HG02588 (cell line): ENCODE measurements at regions not wholly inside any gene's neighbourhood (a gene's known extent, or its start where the extent isn't known, plus 50 kb on each side); places are given as distances from the start of the nearest gene placed in this dataset.
A peak's percentile ranks its signal among the peaks of the same experiment; 100 is the strongest.
"Not testable (repeated sequence)": the region's sequence is repeated elsewhere in the genome, so short reads cannot be mapped to it uniquely, and the experiment has no call there.

Experiments
- ATAC-seq: cut with Tn5 transposase; IDR thresholded peaks from one replicate; pipeline ENCODE4 v1.9.1; 2021; ENCODE audit warnings: mild to moderate bottlenecking, moderate library complexity; ENCODE audit not compliant: unreplicated experiment

- ATAC-seq, result not testable (repeated sequence)
These were observed 415.5 kb downstream of the FOXD4L4 start for GRCh38 chr9:66152406-66152805.

GRCh38 chr9:66153021-66153725 lies 416.2 kb downstream of the FOXD4L4 start:
- peak; percentile 100 for ATAC-seq

- not testable (repeated sequence) for ATAC-seq
These were observed 417.2 kb downstream of the FOXD4L4 start for GRCh38 chr9:66153971-66154691.

- ATAC-seq, result not testable (repeated sequence)
These were observed 445.4 kb downstream of the FOXD4L4 start for GRCh38 chr9:66182316-66182715.

GRCh38 chr9:66183648-66184047 lies 446.7 kb downstream of the FOXD4L4 start:
- not testable (repeated sequence) for ATAC-seq

- ATAC-seq, result not testable (repeated sequence)
These were observed 460.3 kb downstream of the FOXD4L4 start for GRCh38 chr9:66197199-66197598.

- ATAC-seq, result not testable (repeated sequence)
These were observed 461.5 kb downstream of the FOXD4L4 start for GRCh38 chr9:66198421-66198820.

- peak; percentile 51 for ATAC-seq
These were observed 469.7 kb downstream of the FOXD4L4 start for GRCh38 chr9:66206617-66207016.

- ATAC-seq, result not testable (repeated sequence)
These were observed 471.0 kb downstream of the FOXD4L4 start for GRCh38 chr9:66207914-66208313.

- ATAC-seq, result not testable (repeated sequence)
These were observed 507.8 kb downstream of the FOXD4L4 start for GRCh38 chr9:66244763-66245162.

- not testable (repeated sequence) for ATAC-seq
These were observed 508.5 kb downstream of the FOXD4L4 start for GRCh38 chr9:66245481-66245880.

- not testable (repeated sequence) for ATAC-seq
These were observed 520.6 kb downstream of the FOXD4L4 start for GRCh38 chr9:66257581-66257980.

- not testable (repeated sequence) for ATAC-seq
These were observed 524.6 kb downstream of the FOXD4L4 start for GRCh38 chr9:66261576-66261975.

- ATAC-seq, result not testable (repeated sequence)
These were observed 526.7 kb downstream of the FOXD4L4 start for GRCh38 chr9:66263621-66264020.

GRCh38 chr9:66264786-66265185 lies 527.8 kb downstream of the FOXD4L4 start:
- ATAC-seq, result not testable (repeated sequence)

GRCh38 chr9:66266202-66266601 lies 529.3 kb downstream of the FOXD4L4 start:
- not testable (repeated sequence) for ATAC-seq

- not testable (repeated sequence) for ATAC-seq
These were observed 530.0 kb downstream of the FOXD4L4 start for GRCh38 chr9:66266856-66267430.

- ATAC-seq, result not testable (repeated sequence)
These were observed 530.7 kb downstream of the FOXD4L4 start for GRCh38 chr9:66267684-66268083.

- not testable (repeated sequence) for ATAC-seq
These were observed 532.1 kb downstream of the FOXD4L4 start for GRCh38 chr9:66269024-66269423.

GRCh38 chr9:66269783-66270182 lies 532.8 kb downstream of the FOXD4L4 start:
- not testable (repeated sequence) for ATAC-seq

- not testable (repeated sequence) for ATAC-seq
These were observed 541.9 kb downstream of the FOXD4L4 start for GRCh38 chr9:66278809-66279208.
